ENCODE measurements at regions not wholly inside any gene's neighbourhood (a gene's known extent, or its start where the extent isn't known, plus 50 kb on each side); places are given as distances from the start of the nearest gene placed in this dataset.

DNA sequence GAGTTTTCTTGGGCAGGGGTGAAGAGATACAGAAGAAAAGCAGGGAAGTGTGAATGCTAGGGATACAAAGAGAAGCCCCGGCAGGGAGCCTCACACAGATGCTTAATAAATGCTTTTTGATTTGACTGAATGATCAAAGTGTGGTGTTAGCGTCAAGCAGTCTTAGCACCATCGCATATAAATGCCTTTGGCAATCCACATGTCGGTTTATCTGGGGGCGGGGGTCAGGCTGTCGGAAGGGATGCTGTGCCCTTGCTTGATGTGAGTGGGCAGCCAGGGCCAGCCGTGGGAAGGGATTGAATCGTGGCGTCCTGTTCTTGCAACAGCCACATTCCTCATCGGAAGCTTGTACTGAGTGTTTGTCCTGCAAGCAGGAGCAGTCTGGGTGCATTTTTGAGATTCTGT lies 173.1 kb downstream of the LACC1 start:
- TF ChIP-seq, protein P1, sequence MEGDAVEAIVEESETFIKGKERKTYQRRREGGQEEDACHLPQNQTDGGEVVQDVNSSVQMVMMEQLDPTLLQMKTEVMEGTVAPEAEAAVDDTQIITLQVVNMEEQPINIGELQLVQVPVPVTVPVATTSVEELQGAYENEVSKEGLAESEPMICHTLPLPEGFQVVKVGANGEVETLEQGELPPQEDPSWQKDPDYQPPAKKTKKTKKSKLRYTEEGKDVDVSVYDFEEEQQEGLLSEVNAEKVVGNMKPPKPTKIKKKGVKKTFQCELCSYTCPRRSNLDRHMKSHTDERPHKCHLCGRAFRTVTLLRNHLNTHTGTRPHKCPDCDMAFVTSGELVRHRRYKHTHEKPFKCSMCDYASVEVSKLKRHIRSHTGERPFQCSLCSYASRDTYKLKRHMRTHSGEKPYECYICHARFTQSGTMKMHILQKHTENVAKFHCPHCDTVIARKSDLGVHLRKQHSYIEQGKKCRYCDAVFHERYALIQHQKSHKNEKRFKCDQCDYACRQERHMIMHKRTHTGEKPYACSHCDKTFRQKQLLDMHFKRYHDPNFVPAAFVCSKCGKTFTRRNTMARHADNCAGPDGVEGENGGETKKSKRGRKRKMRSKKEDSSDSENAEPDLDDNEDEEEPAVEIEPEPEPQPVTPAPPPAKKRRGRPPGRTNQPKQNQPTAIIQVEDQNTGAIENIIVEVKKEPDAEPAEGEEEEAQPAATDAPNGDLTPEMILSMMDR (IDR thresholded peaks at IDR 0.05 in 4 of 5, conservative IDR thresholded peaks at IDR 0.05 in 1 of 5), result no peak
- TF ChIP-seq POLR2A (IDR thresholded peaks at IDR 0.05), result no peak
